CD4-positive, alpha-beta T cell treated with Interleukin-4 for 1 hour (primary cell): ENCODE measurements at regions not wholly inside any gene's neighbourhood (a gene's known extent, or its start where the extent isn't known, plus 50 kb on each side); places are given as distances from the start of the nearest gene placed in this dataset.
"Not testable (repeated sequence)": the region's sequence is repeated elsewhere in the genome, so short reads cannot be mapped to it uniquely, and the experiment has no call there.

Source experiments
- DNase-seq, 2 donors: peaks; one replicate each; pipeline ENCODE4 v3.0.0-alpha.2; 2020 to 2022

GRCh38 chr1:188817814-188818213 lies 1659.8 kb downstream of the BRINP3 start:
- DNase-seq: no peak

GRCh38 chr1:188822248-188822647 lies 1655.4 kb downstream of the BRINP3 start:
- no peak for DNase-seq

- no peak for DNase-seq
Observed at GRCh38 chr1:188825471-188825870, 1652.2 kb downstream of the BRINP3 start.

- DNase-seq: no peak
Observed at GRCh38 chr1:188826800-188827199, 1650.9 kb downstream of the BRINP3 start.

- DNase-seq: no peak
Observed at GRCh38 chr1:188827400-188827799, 1650.3 kb downstream of the BRINP3 start.

- not testable (repeated sequence) for DNase-seq
Observed at GRCh38 chr1:188841111-188841696, 1636.5 kb downstream of the BRINP3 start.

- no peak for DNase-seq
Observed at GRCh38 chr1:188846468-188846867, 1631.2 kb downstream of the BRINP3 start.

- no peak for DNase-seq
Observed at GRCh38 chr1:188857526-188858087, 1620.1 kb downstream of the BRINP3 start.

- no peak for DNase-seq
Observed at GRCh38 chr1:188867614-188868013, 1610.0 kb downstream of the BRINP3 start.

GRCh38 chr1:188871164-188871563 lies 1606.5 kb downstream of the BRINP3 start:
- no peak for DNase-seq

GRCh38 chr1:188872376-188872775 lies 1605.3 kb downstream of the BRINP3 start:
- no peak for DNase-seq

- DNase-seq: no peak
Observed at GRCh38 chr1:188877668-188878067, 1600.0 kb downstream of the BRINP3 start.

- no peak for DNase-seq
Observed at GRCh38 chr1:188888386-188888785, 1589.3 kb downstream of the BRINP3 start.

GRCh38 chr1:188889166-188889565 lies 1588.5 kb downstream of the BRINP3 start:
- DNase-seq: no peak

GRCh38 chr1:188891958-188892357 lies 1585.7 kb downstream of the BRINP3 start:
- no peak for DNase-seq

GRCh38 chr1:188895611-188896010 lies 1582.1 kb downstream of the BRINP3 start:
- DNase-seq: no peak

- DNase-seq: no peak
Observed at GRCh38 chr1:188903241-188903640, 1574.4 kb downstream of the BRINP3 start.

GRCh38 chr1:188904201-188904600 lies 1573.5 kb downstream of the BRINP3 start:
- no peak for DNase-seq

GRCh38 chr1:188906921-188907641 lies 1570.6 kb downstream of the BRINP3 start:
- DNase-seq: no peak

GRCh38 chr1:188930382-188930781 lies 1547.3 kb downstream of the BRINP3 start:
- no peak for DNase-seq

- no peak for DNase-seq
Observed at GRCh38 chr1:188931506-188931905, 1546.2 kb downstream of the BRINP3 start.

GRCh38 chr1:188937965-188938551 lies 1539.6 kb downstream of the BRINP3 start:
- no peak for DNase-seq

GRCh38 chr1:188941986-188942385 lies 1535.7 kb downstream of the BRINP3 start:
- no peak for DNase-seq

- DNase-seq: no peak
Observed at GRCh38 chr1:188949701-188950100, 1528.0 kb downstream of the BRINP3 start.
